OCI-LY3 (cell line): ENCODE measurements at regions not wholly inside any gene's neighbourhood (a gene's known extent, or its start where the extent isn't known, plus 50 kb on each side); places are given as distances from the start of the nearest gene placed in this dataset.

Source experiments
- H2AFZ ChIP-seq: fragments of 200-600, 300-600 bp; shearing (Covaris generic); 2 replicates; pipeline ENCODE4 v1.6.0; 2014; ENCODE audit warnings: antibody characterized with exemption, low read depth, low read length
- H3K27ac ChIP-seq: fragments of 200-600, 300-600 bp; sonication (generic); 2 replicates; pipeline ENCODE4 v1.5.1; 2014; ENCODE audit warnings: mild to moderate bottlenecking, low read length, moderate library complexity, mixed read lengths
- H3K27me3 ChIP-seq: fragments of 200-600, 300-600 bp; sonication (generic); 2 replicates; pipeline ENCODE4 v1.6.1; 2014; ENCODE audit warnings: low read depth, low read length, mixed read lengths
- H3K36me3 ChIP-seq: fragments of 200-600, 300-600 bp; sonication (generic); replicated peaks from 2 replicates; pipeline ENCODE3; 2014; ENCODE audit warnings: low read depth, low read length, mixed read lengths
- H3K4me1 ChIP-seq: fragments of 300-600, 200-600 bp; sonication (generic); 2 replicates; pipeline ENCODE4 v1.6.1; 2014; ENCODE audit warnings: low read length, mixed read lengths
- H3K4me2 ChIP-seq: fragments of 200-600, 300-600 bp; sonication (generic); 2 replicates; pipeline ENCODE4 v1.6.1; 2014; ENCODE audit warnings: low read length, mixed read lengths
- H3K4me3 ChIP-seq: fragments of 300-600, 200-600 bp; sonication (generic); 2 replicates; pipeline ENCODE4 v1.5.1; 2014; ENCODE audit warnings: antibody characterized with exemption, mild to moderate bottlenecking, low read length, moderate library complexity
- H3K79me2 ChIP-seq: fragments of 300-600, 200-600 bp; shearing (Covaris generic); 2 replicates; pipeline ENCODE4 v1.6.1; 2014; ENCODE audit warnings: mild to moderate bottlenecking, low read length, mixed read lengths
- H3K9ac ChIP-seq: fragments of 300-600, 200-600 bp; shearing (Covaris generic); 2 replicates; pipeline ENCODE4 v1.6.0; 2014; ENCODE audit warnings: mild to moderate bottlenecking, low read length, moderate library complexity
- H3K9me3 ChIP-seq: fragments of 200-600, 300-600 bp; shearing (Covaris generic); 2 replicates; pipeline ENCODE4 v1.6.1; 2014; ENCODE audit warnings: low read length, mixed read lengths; ENCODE audit not compliant: insufficient read depth
- H4K20me1 ChIP-seq: fragments of 200-600, 300-600 bp; sonication (generic); 2 replicates; pipeline ENCODE4 v1.6.1; 2016; ENCODE audit warnings: low read length, mixed read lengths; ENCODE audit not compliant: insufficient read depth
- EZH2phosphoT487 ChIP-seq: fragments of 200-600 bp; shearing (Covaris generic); IDR thresholded peaks from 2 replicates; pipeline ENCODE4 v1.6.1; 2018; ENCODE audit warnings: antibody characterized with exemption, mixed run types, low read depth
- TF ChIP-seq, protein P1 (sequence below): fragments of 200-600, 300-600 bp; sonication (generic); IDR thresholded peaks from 2 replicates; pipeline ENCODE4 v1.5.1; 2014; ENCODE audit warnings: antibody characterized with exemption, low read length, low read depth

DNA sequence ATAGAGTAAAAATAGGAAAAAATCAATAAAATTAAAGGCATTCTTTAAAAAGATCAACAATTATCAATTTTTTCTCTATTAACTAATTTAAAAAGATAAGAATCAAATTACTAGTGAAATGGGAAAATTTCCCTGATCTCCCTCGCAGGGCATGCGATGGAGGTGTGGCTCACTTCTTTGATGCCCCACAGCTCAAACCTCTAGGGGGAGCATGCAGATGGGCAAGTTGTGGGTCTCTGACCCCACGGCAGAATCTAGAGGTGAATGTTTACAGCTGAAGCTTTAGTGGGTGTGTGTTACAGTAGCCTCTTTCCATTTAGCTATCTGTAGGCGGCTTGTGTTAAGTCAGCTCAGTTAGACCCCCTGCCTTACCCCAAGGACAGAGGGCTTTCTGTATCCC is 1348.8 kb downstream of the PCDH18 start:
- TF ChIP-seq, protein P1, sequence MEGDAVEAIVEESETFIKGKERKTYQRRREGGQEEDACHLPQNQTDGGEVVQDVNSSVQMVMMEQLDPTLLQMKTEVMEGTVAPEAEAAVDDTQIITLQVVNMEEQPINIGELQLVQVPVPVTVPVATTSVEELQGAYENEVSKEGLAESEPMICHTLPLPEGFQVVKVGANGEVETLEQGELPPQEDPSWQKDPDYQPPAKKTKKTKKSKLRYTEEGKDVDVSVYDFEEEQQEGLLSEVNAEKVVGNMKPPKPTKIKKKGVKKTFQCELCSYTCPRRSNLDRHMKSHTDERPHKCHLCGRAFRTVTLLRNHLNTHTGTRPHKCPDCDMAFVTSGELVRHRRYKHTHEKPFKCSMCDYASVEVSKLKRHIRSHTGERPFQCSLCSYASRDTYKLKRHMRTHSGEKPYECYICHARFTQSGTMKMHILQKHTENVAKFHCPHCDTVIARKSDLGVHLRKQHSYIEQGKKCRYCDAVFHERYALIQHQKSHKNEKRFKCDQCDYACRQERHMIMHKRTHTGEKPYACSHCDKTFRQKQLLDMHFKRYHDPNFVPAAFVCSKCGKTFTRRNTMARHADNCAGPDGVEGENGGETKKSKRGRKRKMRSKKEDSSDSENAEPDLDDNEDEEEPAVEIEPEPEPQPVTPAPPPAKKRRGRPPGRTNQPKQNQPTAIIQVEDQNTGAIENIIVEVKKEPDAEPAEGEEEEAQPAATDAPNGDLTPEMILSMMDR = 0 out of 2 replicates have a peak, but pooled peaks have one; percentile 9
- no peak for TF ChIP-seq EZH2phosphoT487
- H3K36me3 ChIP-seq = no peaks in the 10 kb centered on the region
- H3K27ac ChIP-seq = no peak overlapping the region
- no peaks in the 10 kb centered on the region for H3K9me3 ChIP-seq
- H3K4me1 ChIP-seq = no peaks in the 10 kb centered on the region
- H3K4me3 ChIP-seq = no peak overlapping the region
- no peak overlapping the region for H2AFZ ChIP-seq
- no peaks in the 10 kb centered on the region for H3K79me2 ChIP-seq
- no peaks in the 10 kb centered on the region for H4K20me1 ChIP-seq
- no peak overlapping the region for H3K9ac ChIP-seq
- no peaks in the 10 kb centered on the region for H3K27me3 ChIP-seq
- H3K4me2 ChIP-seq = no peak overlapping the region

DNA sequence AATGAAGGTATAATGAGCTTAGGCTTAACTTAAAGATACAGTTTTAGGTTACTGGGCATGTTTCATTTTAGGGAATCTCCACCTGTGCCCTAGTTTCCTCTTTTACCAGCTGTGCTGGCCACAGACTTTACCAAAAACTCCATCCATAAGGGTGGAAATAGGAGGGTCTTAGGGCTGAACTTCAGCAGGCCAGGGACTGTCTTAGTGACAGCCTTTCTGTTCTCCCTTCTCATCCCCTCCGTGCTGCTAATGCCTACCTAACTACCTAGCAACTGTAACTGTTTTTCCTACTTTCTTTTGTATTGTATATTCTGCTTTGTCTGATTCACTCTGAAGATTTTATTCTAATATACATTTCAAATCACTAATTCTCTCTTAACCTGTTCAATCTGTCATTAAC is 1375.3 kb downstream of the PCDH18 start:
- H3K4me3 ChIP-seq = no peak overlapping the region
- no peak overlapping the region for H3K9ac ChIP-seq
- peaks cover 9% of the 10 kb centered on the region for H3K4me1 ChIP-seq
- no peaks in the 10 kb centered on the region for H3K27me3 ChIP-seq
- TF ChIP-seq, protein P1 = no peak
- no peak for TF ChIP-seq EZH2phosphoT487
- no peaks in the 10 kb centered on the region for H4K20me1 ChIP-seq
- H3K4me2 ChIP-seq = peak overlapping the region; percentile 2; the same call in 1 of the 2 replicates
- H3K36me3 ChIP-seq = no peaks in the 10 kb centered on the region
- no peaks in the 10 kb centered on the region for H3K79me2 ChIP-seq
- H3K9me3 ChIP-seq = no peaks in the 10 kb centered on the region
- no peak overlapping the region for H3K27ac ChIP-seq
- H2AFZ ChIP-seq = no peak overlapping the region

DNA sequence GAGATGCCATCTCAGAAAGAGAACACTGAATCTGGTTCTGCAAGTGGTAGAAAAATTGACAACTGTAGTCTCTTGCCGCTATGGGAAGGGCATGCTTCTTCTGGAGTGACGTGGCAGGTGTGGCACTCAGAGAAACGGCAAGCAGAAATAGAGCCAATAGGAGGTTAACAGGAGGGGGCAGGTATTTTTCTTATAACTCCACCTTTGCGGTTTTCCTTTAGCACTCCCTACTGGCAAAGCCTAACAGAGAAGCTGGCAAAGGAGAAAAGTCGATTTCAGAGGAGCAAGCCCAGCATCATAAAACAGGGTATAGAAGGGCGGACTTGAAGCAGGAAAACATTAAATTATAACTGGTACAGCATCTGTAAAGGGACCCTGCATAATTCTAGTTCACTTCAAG is 1382.2 kb downstream of the PCDH18 start:
- Histone ChIP-seq H3K4me1 (no peaks in the 10 kb centered on the region), H4K20me1 (no peaks in the 10 kb centered on the region), H3K9ac (no peak overlapping the region), H3K79me2 (no peaks in the 10 kb centered on the region), H3K4me3 (no peak overlapping the region), H2AFZ (no peak overlapping the region), H3K27ac (no peak overlapping the region), H3K4me2 (no peak overlapping the region), H3K36me3 (peaks cover 6% of the 10 kb centered on the region), H3K9me3 (peaks cover 7% of the 10 kb centered on the region; the same call in 1 of the 2 replicates), H3K27me3 (no peaks in the 10 kb centered on the region)
- TF ChIP-seq EZH2phosphoT487 = no peak
- TF ChIP-seq, protein P1 = no peak

DNA sequence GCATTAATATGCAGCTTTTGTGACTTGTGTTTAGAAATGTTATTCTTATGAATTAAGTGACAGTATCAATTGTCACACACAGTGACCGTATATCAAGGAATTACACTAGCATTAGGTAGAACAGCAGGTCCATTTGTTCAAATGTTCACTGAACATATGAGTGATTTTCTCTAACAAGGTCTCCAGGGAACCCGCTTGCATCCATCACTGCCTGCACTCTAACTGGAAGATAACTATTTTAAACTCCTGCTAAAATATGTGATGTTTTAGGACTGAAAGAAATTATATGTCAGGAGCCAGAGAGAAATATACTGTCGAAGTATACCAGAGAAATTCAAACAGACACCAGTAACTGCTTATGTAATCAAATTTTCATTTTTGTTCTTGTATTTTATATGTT is 1395.7 kb downstream of the PCDH18 start:
- H3K27me3 ChIP-seq = no peaks in the 10 kb centered on the region
- no peak overlapping the region for H3K9ac ChIP-seq
- no peaks in the 10 kb centered on the region for H3K4me1 ChIP-seq
- H3K79me2 ChIP-seq = no peaks in the 10 kb centered on the region
- no peaks in the 10 kb centered on the region for H3K9me3 ChIP-seq
- no peak overlapping the region for H2AFZ ChIP-seq
- no peak overlapping the region for H3K27ac ChIP-seq
- TF ChIP-seq, protein P1 = no peak
- TF ChIP-seq EZH2phosphoT487 = no peak
- H3K36me3 ChIP-seq = no peaks in the 10 kb centered on the region
- H3K4me2 ChIP-seq = no peak overlapping the region
- H4K20me1 ChIP-seq = no peaks in the 10 kb centered on the region
- H3K4me3 ChIP-seq = no peak overlapping the region
